SK-N-SH (cell line): ENCODE measurements at regions not wholly inside any gene's neighbourhood (a gene's known extent, or its start where the extent isn't known, plus 50 kb on each side); places are given as distances from the start of the nearest gene placed in this dataset.

Experiments
- CHD2 ChIP-seq: fragments of 150-350 bp; IDR thresholded peaks from 2 replicates; pipeline ENCODE4 v1.6.1; 2018; ENCODE audit warnings: low read length; ENCODE audit not compliant: partially characterized antibody
- ELF1 ChIP-seq: IDR thresholded peaks from 2 replicates; pipeline ENCODE4 v1.4.0; 2012
- EP300 ChIP-seq, 2 experiments: IDR thresholded peaks; 2 replicates each; pipeline versions ENCODE4 v1.4.0 to v1.6.1; 2012; ENCODE audit warnings: borderline replicate concordance in 1 of 2, low read depth in 1 of 2, low read length in 1 of 2
- FOXJ3 ChIP-seq: sonication (generic); formaldehyde crosslinking; IDR thresholded peaks from 2 replicates; pipeline ENCODE4 v1.5.1; 2020; ENCODE audit warnings: mild to moderate bottlenecking, missing genetic modification reagents
- GABPA ChIP-seq: IDR thresholded peaks from 2 replicates; pipeline ENCODE4 v1.4.0; 2012; ENCODE audit warnings: low read depth, mild to moderate bottlenecking
- RFX5 ChIP-seq: IDR thresholded peaks from 2 replicates; pipeline ENCODE4 v1.6.1; 2012; ENCODE audit warnings: mild to moderate bottlenecking, improper control_type of control experiment, low read length
- SIN3A ChIP-seq: IDR thresholded peaks from 2 replicates; pipeline ENCODE4 v1.6.1; 2012; ENCODE audit warnings: low read depth, mild to moderate bottlenecking, low read length, moderate library complexity, borderline replicate concordance
- SMC3 ChIP-seq: IDR thresholded peaks from 2 replicates; pipeline ENCODE4 v1.6.1; 2012; ENCODE audit warnings: low read depth, low read length, improper control_type of control experiment
- TEAD4 ChIP-seq: IDR thresholded peaks from 2 replicates; pipeline ENCODE4 v1.4.0; 2012; ENCODE audit warnings: mild to moderate bottlenecking, borderline replicate concordance; ENCODE audit not compliant: insufficient read depth
- ZBTB33 ChIP-seq: IDR thresholded peaks from 2 replicates; pipeline ENCODE4 v1.4.0; 2012; ENCODE audit warnings: low read depth, borderline replicate concordance
- TF ChIP-seq, protein P1 (sequence below): fragments of 200-600 bp; sonication (generic); IDR thresholded peaks from 2 replicates; pipeline ENCODE4 v1.6.1; 2017; ENCODE audit warnings: antibody characterized with exemption, mild to moderate bottlenecking, moderate library complexity
- TF ChIP-seq, protein P2 (sequence below): IDR thresholded peaks from 2 replicates; pipeline ENCODE4 v1.4.0; 2012; ENCODE audit warnings: low read depth

- TF ChIP-seq SMC3 (no peak), TEAD4 (no peak), RFX5 (no peak), CHD2 (no peak), GABPA (no peak), ELF1 (no peak), SIN3A (no peak), FOXJ3 (CRISPR knock-in tag) (no peak), ZBTB33 (no peak), EP300 (IDR thresholded peaks at IDR 0.05; ENCODE audit: borderline replicate concordance in 1 of 2, low read depth in 1 of 2, low read length in 1 of 2) (no peak)
- TF ChIP-seq, protein P1, sequence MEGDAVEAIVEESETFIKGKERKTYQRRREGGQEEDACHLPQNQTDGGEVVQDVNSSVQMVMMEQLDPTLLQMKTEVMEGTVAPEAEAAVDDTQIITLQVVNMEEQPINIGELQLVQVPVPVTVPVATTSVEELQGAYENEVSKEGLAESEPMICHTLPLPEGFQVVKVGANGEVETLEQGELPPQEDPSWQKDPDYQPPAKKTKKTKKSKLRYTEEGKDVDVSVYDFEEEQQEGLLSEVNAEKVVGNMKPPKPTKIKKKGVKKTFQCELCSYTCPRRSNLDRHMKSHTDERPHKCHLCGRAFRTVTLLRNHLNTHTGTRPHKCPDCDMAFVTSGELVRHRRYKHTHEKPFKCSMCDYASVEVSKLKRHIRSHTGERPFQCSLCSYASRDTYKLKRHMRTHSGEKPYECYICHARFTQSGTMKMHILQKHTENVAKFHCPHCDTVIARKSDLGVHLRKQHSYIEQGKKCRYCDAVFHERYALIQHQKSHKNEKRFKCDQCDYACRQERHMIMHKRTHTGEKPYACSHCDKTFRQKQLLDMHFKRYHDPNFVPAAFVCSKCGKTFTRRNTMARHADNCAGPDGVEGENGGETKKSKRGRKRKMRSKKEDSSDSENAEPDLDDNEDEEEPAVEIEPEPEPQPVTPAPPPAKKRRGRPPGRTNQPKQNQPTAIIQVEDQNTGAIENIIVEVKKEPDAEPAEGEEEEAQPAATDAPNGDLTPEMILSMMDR, result no peak
- TF ChIP-seq, protein P2, sequence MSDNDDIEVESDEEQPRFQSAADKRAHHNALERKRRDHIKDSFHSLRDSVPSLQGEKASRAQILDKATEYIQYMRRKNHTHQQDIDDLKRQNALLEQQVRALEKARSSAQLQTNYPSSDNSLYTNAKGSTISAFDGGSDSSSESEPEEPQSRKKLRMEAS, result no peak
Observed at GRCh38 chr13:88217372-88217771, 546.2 kb downstream of the SLITRK5 start.
